ENCODE measurements at regions not wholly inside any gene's neighbourhood (a gene's known extent, or its start where the extent isn't known, plus 50 kb on each side); places are given as distances from the start of the nearest gene placed in this dataset.

GRCh38 chr3:72341380-72341770, 506.9 kb downstream of the SHQ1 start:
- Histone ChIP-seq H2BK5ac (ENCODE audit: low read depth, low read length) (no peak overlapping the region), H4K91ac (replicated peaks; ENCODE audit: insufficient read length, low read length) (no peak overlapping the region), H2BK20ac (ENCODE audit: low read length) (no peak overlapping the region), H3K56ac (replicated peaks; ENCODE audit: insufficient read length, low read depth, low read length) (no peak overlapping the region), H3K79me1 (ENCODE audit: low read depth, low read length) (no peaks in the 10 kb centered on the region), H3K14ac (ENCODE audit: insufficient read length) (no peak overlapping the region), H3K27ac (ENCODE audit: low read depth, low read length) (no peak overlapping the region), H3K4me2 (ENCODE audit: insufficient read depth in 1 of 2, low read depth in 2 of 2, low read length in 2 of 2) (no peak overlapping the region), H3K4ac (replicated peaks; ENCODE audit: insufficient read length, low read depth, low read length) (no peak overlapping the region), H2BK15ac (ENCODE audit: low read length) (no peak overlapping the region), H3K4me3 (ENCODE audit: extremely low read depth in 1 of 4, insufficient read depth in 2 of 4, low read depth in 3 of 4, low read length in 4 of 4) (no peak overlapping the region), H2AFZ (ENCODE audit: low read length) (no peak overlapping the region), H2BK12ac (ENCODE audit: low read depth, low read length) (no peak overlapping the region), H3K18ac (ENCODE audit: extremely low read depth, low read length) (no peak overlapping the region), H4K8ac (ENCODE audit: extremely low read depth, insufficient read depth, low read length) (no peak overlapping the region), H3K4me1 (replicated peaks in 1 of 4; ENCODE audit: control insufficient read depth in 3 of 4, insufficient read depth in 4 of 4, low read length in 3 of 4) (peaks cover 3 to 13% (median 5%) of the 10 kb centered on the region in 4 experiments), H4K20me1 (replicated peaks in 1 of 2; ENCODE audit: control insufficient read depth in 1 of 2, insufficient read depth in 2 of 2, low read length in 2 of 2) (peaks cover 0 to 5% of the 10 kb centered on the region in 2 experiments), H2BK120ac (replicated peaks; ENCODE audit: low read depth, low read length) (no peak overlapping the region), H3K9me3 (ENCODE audit: insufficient read depth in 2 of 2, low read depth in 1 of 2, low read length in 1 of 2) (no peaks in the 10 kb centered on the region), H3K27me3 (replicated peaks in 1 of 4; ENCODE audit: control insufficient read depth in 3 of 4, extremely low read depth in 1 of 4, insufficient read depth in 3 of 4, low read length in 3 of 4) (no peaks in the 10 kb centered on the region; a peak in 1 of 7 replicates), H3K23ac (ENCODE audit: insufficient read length) (no peak overlapping the region), H4K5ac (ENCODE audit: insufficient read length, low read depth, low read length) (no peak overlapping the region), H3K9ac (replicated peaks in 1 of 4; ENCODE audit: extremely low read depth in 1 of 4, low read depth in 3 of 4, low read length in 3 of 4) (no peak overlapping the region), H3K36me3 (ENCODE audit: control insufficient read depth in 2 of 4, insufficient read depth in 4 of 4, low read length in 3 of 4) (no peaks in the 10 kb centered on the region), H2AK5ac (ENCODE audit: low read depth, low read length) (no peak overlapping the region), H3K23me2 (ENCODE audit: low read depth, low read length) (peaks cover 6% of the 10 kb centered on the region), H3K79me2 (ENCODE audit: control insufficient read depth in 1 of 2, insufficient read depth in 2 of 2, low read length in 2 of 2) (no peaks in the 10 kb centered on the region)
- ChIA-PET POLR2A (ENCODE audit: partially characterized antibody) (interaction anchor here (0.6 kb wide), 1 partner anchor 664 kb away, joined by 3 read pairs; no protein-coding TSS in a partner anchor), CTCF (ENCODE audit: partially characterized antibody) (interaction anchor here (0.6 to 3.1 kb wide), 6 partner anchors 12 to 1088 kb away, joined by 3 to 14 read pairs (median 3); no protein-coding TSS in a partner anchor)
- DNase-seq (ENCODE audit: low read depth in 1 of 2, low spot score in 2 of 2) (no peak), FAIRE-seq (no peak)
- WGBS, 2 experiments (ENCODE audit: extremely low coverage in 1 of 2, insufficient coverage in 1 of 2, insufficient read length in 1 of 2, insufficient replicate concordance in 2 of 2, low coverage in 1 of 2, low lambda C conversion rate in 2 of 2, missing lambda C conversion rate in 1 of 2): 93% methylated on average over 5 of the region's 5 CpGs; no CpG with 5 or more reads in 1 of the 2 experiments
- no peak for TF ChIP-seq EGR1 (IDR thresholded peaks at IDR 0.05; ENCODE audit: borderline replicate concordance, low read depth, low read length)
- TF ChIP-seq GABPA (IDR thresholded peaks at IDR 0.05; ENCODE audit: borderline replicate concordance, insufficient read depth, low read length): no peak
- TF ChIP-seq FOSL1 (IDR thresholded peaks at IDR 0.05; ENCODE audit: insufficient read depth, low read depth, low read length): no peak
- TF ChIP-seq SUZ12 (IDR thresholded peaks at IDR 0.05; ENCODE audit: low read length): no peak
- TF ChIP-seq CBX8 (IDR thresholded peaks at IDR 0.05; ENCODE audit: borderline replicate concordance, low read depth, low read length): no peak
- TF ChIP-seq JUN (IDR thresholded peaks at IDR 0.05; ENCODE audit: low read depth, low read length): no peak
- no peak for TF ChIP-seq KDM4A (IDR thresholded peaks at IDR 0.05; ENCODE audit: low read depth, low read length, severe bottlenecking)
- TF ChIP-seq CTBP2 (IDR thresholded peaks at IDR 0.05; ENCODE audit: borderline replicate concordance, insufficient read depth, insufficient read length, low read length): no peak
- no peak for TF ChIP-seq EZH2 (IDR thresholded peaks at IDR 0.05; ENCODE audit: low read depth, low read length, severe bottlenecking)
- TF ChIP-seq ATF3 (IDR thresholded peaks at IDR 0.05; ENCODE audit: insufficient read depth, low read depth, low read length): no peak
- no peak for TF ChIP-seq TAF1 (IDR thresholded peaks at IDR 0.05; ENCODE audit: low read depth, low read length)
- TF ChIP-seq CHD1 (IDR thresholded peaks at IDR 0.05; ENCODE audit: low read depth, low read length): no peak
- no peak for TF ChIP-seq PHF8 (conservative IDR thresholded peaks at IDR 0.05; ENCODE audit: low read depth, low read length)
- no peak for TF ChIP-seq RXRA (IDR thresholded peaks at IDR 0.05; ENCODE audit: insufficient read depth, low read depth, low read length)

Measured in H1 (cell line).